Lung (tissue), 11 donors: ENCODE measurements at regions not wholly inside any gene's neighbourhood (a gene's known extent, or its start where the extent isn't known, plus 50 kb on each side); places are given as distances from the start of the nearest gene placed in this dataset.

Source experiments
- ATAC-seq: fragments of 200-7000 bp; cut with Tn5 transposase; one replicate; pipeline ENCODE4 v1.9.1; 2020; ENCODE audit warnings: moderate number of reproducible peaks; ENCODE audit not compliant: insufficient read depth, low FRiP score
- DNase-seq, 3 donors: peaks; one replicate each; pipeline ENCODE4 v3.0.0-alpha.2; 2013 to 2017
- H3K27ac ChIP-seq, 2 donors: one replicate each; pipeline ENCODE4 v1.5.1; 2013; ENCODE audit warnings: mild to moderate bottlenecking in 2 of 2, moderate library complexity in 2 of 2, control low read depth in 1 of 2, inconsistent platforms in 1 of 2, low read depth in 1 of 2, low read length in 1 of 2
- H3K27me3 ChIP-seq, 3 donors: one replicate each; pipeline ENCODE4 v1.5.1; 2013; ENCODE audit warnings: low read length in 2 of 3; ENCODE audit not compliant: control insufficient read depth in 3 of 3, insufficient read depth in 3 of 3
- H3K36me3 ChIP-seq, 4 donors: one replicate each; pipeline ENCODE4 v1.5.1; 2013; ENCODE audit warnings: low read length in 4 of 4, mild to moderate bottlenecking in 1 of 4, moderate library complexity in 1 of 4; ENCODE audit not compliant: control insufficient read depth in 4 of 4, insufficient read depth in 4 of 4
- H3K4me1 ChIP-seq, 5 donors: one replicate each; pipeline ENCODE4 v1.5.1; 2013; ENCODE audit warnings: low read length in 5 of 5, mild to moderate bottlenecking in 2 of 5, moderate library complexity in 1 of 5; ENCODE audit not compliant: control insufficient read depth in 5 of 5, insufficient read depth in 5 of 5
- H3K4me3 ChIP-seq: one replicate; pipeline ENCODE4 v1.5.1; 2013; ENCODE audit warnings: mild to moderate bottlenecking, control low read depth, moderate library complexity
- H3K9ac ChIP-seq, 2 donors: one replicate each; pipeline ENCODE4 v1.5.1; 2013; ENCODE audit warnings: low read length in 2 of 2, control low read depth in 1 of 2; ENCODE audit not compliant: insufficient read depth in 1 of 2
- H3K9me3 ChIP-seq, 4 donors: one replicate each; pipeline ENCODE4 v1.5.1; 2013; ENCODE audit warnings: low read length in 3 of 4, mild to moderate bottlenecking in 1 of 4, moderate library complexity in 1 of 4; ENCODE audit not compliant: control insufficient read depth in 4 of 4, insufficient read depth in 3 of 4
- WGBS, 2 donors: extraction: QIAGEN DNeasy Blood & Tissue Kit; methylation state at CpG; one replicate each; pipeline ENCODE4 v1.1.7; 2013; 5-methylcytosine and 5-hydroxymethylcytosine counted together
- TF ChIP-seq, protein P1 (sequence below): IDR thresholded peaks from 2 replicates; pipeline ENCODE4 v1.5.1; 2012; ENCODE audit warnings: mild to moderate bottlenecking; ENCODE audit errors: control extremely low read depth, extremely low read depth
- donor health status: control.
- donor health status: control.
- donor health status: Bipolar disorder and iron deficiency.
- donor health status: healthy.
- donor health status: DM: yes; HTN: yes; CAD: no.

GRCh38 chr18:53819671-53820070 is 404.8 kb downstream of the MBD2 start:
- DNase-seq = peak in 2 of 3 donors; percentile 4 to 40
- H3K4me3 ChIP-seq = no peak overlapping the region
- H3K9me3 ChIP-seq = peaks cover 0 to 3% (median 0%) of the 10 kb centered on the region in 4 donors
- no peaks in the 10 kb centered on the region for H3K36me3 ChIP-seq
- H3K4me1 ChIP-seq = peaks cover 0 to 8% (median 0%) of the 10 kb centered on the region in 5 donors
- no peaks in the 10 kb centered on the region for H3K27me3 ChIP-seq
- WGBS, 2 donors = 78 to 82% methylated on average over 1 of the region's 1 CpG
- no peak overlapping the region for H3K9ac ChIP-seq
- no peak overlapping the region for H3K27ac ChIP-seq
- peak; percentile 79 for ATAC-seq
- TF ChIP-seq, protein P1, sequence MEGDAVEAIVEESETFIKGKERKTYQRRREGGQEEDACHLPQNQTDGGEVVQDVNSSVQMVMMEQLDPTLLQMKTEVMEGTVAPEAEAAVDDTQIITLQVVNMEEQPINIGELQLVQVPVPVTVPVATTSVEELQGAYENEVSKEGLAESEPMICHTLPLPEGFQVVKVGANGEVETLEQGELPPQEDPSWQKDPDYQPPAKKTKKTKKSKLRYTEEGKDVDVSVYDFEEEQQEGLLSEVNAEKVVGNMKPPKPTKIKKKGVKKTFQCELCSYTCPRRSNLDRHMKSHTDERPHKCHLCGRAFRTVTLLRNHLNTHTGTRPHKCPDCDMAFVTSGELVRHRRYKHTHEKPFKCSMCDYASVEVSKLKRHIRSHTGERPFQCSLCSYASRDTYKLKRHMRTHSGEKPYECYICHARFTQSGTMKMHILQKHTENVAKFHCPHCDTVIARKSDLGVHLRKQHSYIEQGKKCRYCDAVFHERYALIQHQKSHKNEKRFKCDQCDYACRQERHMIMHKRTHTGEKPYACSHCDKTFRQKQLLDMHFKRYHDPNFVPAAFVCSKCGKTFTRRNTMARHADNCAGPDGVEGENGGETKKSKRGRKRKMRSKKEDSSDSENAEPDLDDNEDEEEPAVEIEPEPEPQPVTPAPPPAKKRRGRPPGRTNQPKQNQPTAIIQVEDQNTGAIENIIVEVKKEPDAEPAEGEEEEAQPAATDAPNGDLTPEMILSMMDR = no peak

GRCh38 chr18:53819174-53819573 is 405.3 kb downstream of the MBD2 start:
- TF ChIP-seq, protein P1 = no peak
- Histone ChIP-seq H3K36me3 (no peaks in the 10 kb centered on the region), H3K9me3 (peaks cover 0 to 3% (median 0%) of the 10 kb centered on the region in 4 donors), H3K27ac (no peak overlapping the region), H3K27me3 (no peaks in the 10 kb centered on the region), H3K4me3 (no peak overlapping the region), H3K9ac (no peak overlapping the region), H3K4me1 (peaks cover 0 to 8% (median 0%) of the 10 kb centered on the region in 5 donors)
- WGBS, 2 donors = 88 to 92% methylated on average over 1 of the region's 1 CpG
- DNase-seq (no peak), ATAC-seq (no peak)

DNA sequence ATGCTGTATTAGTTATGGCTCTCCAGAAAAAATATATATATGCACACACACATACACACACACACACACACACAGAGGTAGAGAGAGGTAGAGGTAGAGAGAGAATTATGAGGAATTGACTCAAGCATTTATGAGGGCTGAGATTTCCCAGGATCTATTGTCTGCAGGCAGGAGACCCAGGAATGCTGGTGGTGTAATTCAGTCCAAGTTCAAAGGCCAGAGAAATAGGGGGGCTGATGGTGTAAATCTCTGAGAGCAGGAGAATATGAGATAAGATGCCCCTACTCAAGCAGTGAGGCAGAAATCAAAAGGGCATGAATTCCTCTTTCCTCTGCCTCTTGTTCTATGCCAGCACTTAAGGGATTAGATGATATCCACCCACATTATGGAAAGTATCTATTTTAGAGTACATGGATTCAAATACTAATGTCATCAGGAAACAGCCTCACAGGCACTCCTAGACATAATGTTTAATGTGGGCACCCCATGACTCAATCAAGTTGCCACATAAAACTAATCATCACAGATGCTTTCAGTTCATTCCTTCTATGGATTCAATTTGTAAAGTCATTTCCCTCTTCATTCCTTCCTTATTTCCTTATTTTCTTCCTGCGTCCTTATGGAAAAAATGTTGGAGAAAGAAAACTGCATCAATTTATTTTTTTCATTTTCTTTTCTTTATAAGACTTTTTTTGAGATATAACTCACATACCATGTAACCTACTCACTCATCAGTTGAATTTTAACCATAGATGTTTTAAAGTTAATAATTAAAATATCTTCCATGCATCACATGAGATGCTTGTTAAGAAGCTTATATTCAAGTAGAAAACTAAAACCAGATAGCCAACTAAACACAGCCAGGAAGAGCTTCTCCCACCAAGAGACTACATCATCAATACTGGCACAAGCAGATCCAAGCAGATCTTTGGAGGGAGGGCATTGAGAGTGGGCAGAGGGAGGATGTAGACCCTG is 406.2 kb downstream of the MBD2 start:
- Histone ChIP-seq H3K27ac (no peak overlapping the region), H3K27me3 (no peaks in the 10 kb centered on the region), H3K4me3 (no peak overlapping the region), H3K9ac (no peak overlapping the region), H3K36me3 (no peaks in the 10 kb centered on the region), H3K4me1 (peaks cover 0 to 8% (median 0%) of the 10 kb centered on the region in 5 donors), H3K9me3 (peaks cover 0 to 3% (median 0%) of the 10 kb centered on the region in 4 donors)
- TF ChIP-seq, protein P1 = no peak
- no peak for DNase-seq
- ATAC-seq = no peak
- 89 to 90% methylated on average over 1 of the region's 1 CpG for WGBS, 2 donors
